H9 (cell line): ENCODE measurements at regions not wholly inside any gene's neighbourhood (a gene's known extent, or its start where the extent isn't known, plus 50 kb on each side); places are given as distances from the start of the nearest gene placed in this dataset.

Experiments used
- DNase-seq: peaks from one replicate; pipeline ENCODE4 v3.0.0-alpha.2; 2017
- H2AFZ ChIP-seq: one replicate; pipeline ENCODE4 v1.6.1; 2013; ENCODE audit warnings: mild to moderate bottlenecking, low read length, control low read depth, moderate library complexity
- H2AK5ac ChIP-seq: 2 replicates; pipeline ENCODE4 v1.6.1; 2013; ENCODE audit warnings: low read length, control low read depth, mixed read lengths; ENCODE audit not compliant: insufficient read length
- H2BK120ac ChIP-seq: one replicate; pipeline ENCODE4 v1.6.1; 2013; ENCODE audit warnings: low read depth, mild to moderate bottlenecking, low read length, control low read depth, inconsistent platforms; ENCODE audit not compliant: poor library complexity, severe bottlenecking
- H2BK12ac ChIP-seq: 2 replicates; pipeline ENCODE4 v1.6.1; 2013; ENCODE audit warnings: low read length, control low read depth, mixed read lengths, low read depth; ENCODE audit not compliant: insufficient read length
- H2BK15ac ChIP-seq: 2 replicates; pipeline ENCODE4 v1.6.1; 2013; ENCODE audit warnings: low read depth, low read length, control low read depth
- H2BK20ac ChIP-seq: one replicate; pipeline ENCODE4 v1.6.1; 2013; ENCODE audit warnings: low read depth, mild to moderate bottlenecking, low read length, control low read depth, inconsistent platforms; ENCODE audit not compliant: poor library complexity, severe bottlenecking
- H2BK5ac ChIP-seq: 2 replicates; pipeline ENCODE4 v1.6.1; 2013; ENCODE audit warnings: low read length, control low read depth, mixed read lengths; ENCODE audit not compliant: insufficient read length
- H3K14ac ChIP-seq: 2 replicates; pipeline ENCODE4 v1.6.1; 2013; ENCODE audit warnings: low read length, control low read depth; ENCODE audit not compliant: insufficient read depth
- H3K18ac ChIP-seq: 2 replicates; pipeline ENCODE4 v1.6.1; 2013; ENCODE audit warnings: low read depth, mild to moderate bottlenecking, mixed read lengths, low read length, control low read depth; ENCODE audit not compliant: insufficient read length
- H3K23ac ChIP-seq: 2 replicates; pipeline ENCODE4 v1.6.1; 2013; ENCODE audit warnings: low read length, control low read depth, mixed read lengths, low read depth; ENCODE audit not compliant: insufficient read length
- H3K23me2 ChIP-seq: 2 replicates; pipeline ENCODE4 v1.6.1; 2013; ENCODE audit warnings: low read depth, mild to moderate bottlenecking, mixed read lengths, low read length, control low read depth; ENCODE audit not compliant: insufficient read length, poor library complexity, severe bottlenecking
- H3K27ac ChIP-seq: 2 replicates; pipeline ENCODE4 v1.5.1; 2013; ENCODE audit warnings: low read length, control low read depth, mixed read lengths, low read depth; ENCODE audit not compliant: insufficient read length
- H3K27me3 ChIP-seq: 2 replicates; pipeline ENCODE4 v1.6.1; 2013; ENCODE audit warnings: low read length, control low read depth, inconsistent platforms; ENCODE audit not compliant: insufficient read depth
- H3K4ac ChIP-seq: 2 replicates; pipeline ENCODE4 v1.6.1; 2013; ENCODE audit warnings: low read depth, mild to moderate bottlenecking, control low read depth, inconsistent platforms, low read length, moderate library complexity
- H3K4me1 ChIP-seq: 2 replicates; pipeline ENCODE4 v1.6.1; 2013; ENCODE audit warnings: low read length, control low read depth, inconsistent platforms; ENCODE audit not compliant: insufficient read depth
- H3K4me2 ChIP-seq: 2 replicates; pipeline ENCODE4 v1.6.1; 2013; ENCODE audit warnings: low read length, control low read depth, mixed read lengths; ENCODE audit not compliant: insufficient read length, insufficient read depth
- H3K56ac ChIP-seq: 2 replicates; pipeline ENCODE4 v1.6.1; 2013; ENCODE audit warnings: low read depth, mild to moderate bottlenecking, mixed read lengths, low read length, control low read depth; ENCODE audit not compliant: insufficient read length
- H3K79me1 ChIP-seq: 2 replicates; pipeline ENCODE4 v1.6.1; 2013; ENCODE audit warnings: low read depth, mild to moderate bottlenecking, moderate library complexity, low read length, control low read depth, inconsistent platforms; ENCODE audit not compliant: insufficient read depth, poor library complexity, severe bottlenecking
- H3K79me2 ChIP-seq: 2 replicates; pipeline ENCODE4 v1.6.1; 2013; ENCODE audit warnings: low read length, control low read depth, inconsistent platforms; ENCODE audit not compliant: insufficient read depth
- H3K9ac ChIP-seq: 2 replicates; pipeline ENCODE4 v1.6.1; 2013; ENCODE audit warnings: low read length, control low read depth, mixed read lengths; ENCODE audit not compliant: insufficient read length; ENCODE audit errors: extremely low read depth
- H3K9me3 ChIP-seq: one replicate; pipeline ENCODE4 v1.6.1; 2013; ENCODE audit warnings: low read depth, low read length, inconsistent platforms; ENCODE audit not compliant: control insufficient read depth
- H3T11ph ChIP-seq: one replicate; pipeline ENCODE4 v1.6.1; 2013; ENCODE audit warnings: mild to moderate bottlenecking, low read length, control low read depth, inconsistent platforms
- H4K20me1 ChIP-seq: one replicate; pipeline ENCODE4 v1.6.1; 2013; ENCODE audit not compliant: control insufficient read depth, insufficient read length, insufficient read depth
- H4K5ac ChIP-seq: 2 replicates; pipeline ENCODE4 v1.6.1; 2013; ENCODE audit warnings: low read depth, mild to moderate bottlenecking, mixed read lengths, low read length, control low read depth; ENCODE audit not compliant: insufficient read length
- H4K8ac ChIP-seq: replicated peaks from 2 replicates; pipeline ENCODE4 v1.6.1; 2013; ENCODE audit warnings: low read length, control low read depth, mixed read lengths, low read depth; ENCODE audit not compliant: insufficient read length
- H4K91ac ChIP-seq: 2 replicates; pipeline ENCODE4 v1.6.1; 2013; ENCODE audit warnings: low read depth, mild to moderate bottlenecking, moderate library complexity, mixed read lengths, low read length, control low read depth; ENCODE audit not compliant: insufficient read length
- H3K27ac Mint-ChIP-seq, 3 experiments: 2 replicates in 2 of 3; 3 replicates in 1 of 3; pipeline ENCODE4 v1.8.0; 2020 to 2021; ENCODE audit warnings: mixed read lengths in 3 of 3, mild to moderate bottlenecking in 1 of 3, moderate library complexity in 1 of 3
- H3K27me3 Mint-ChIP-seq: 2 replicates; pipeline ENCODE4 v1.8.0; 2021; ENCODE audit warnings: low read depth, mild to moderate bottlenecking, moderate library complexity, mixed read lengths
- H3K36me3 Mint-ChIP-seq, 3 experiments: 2 replicates in 2 of 3; 3 replicates in 1 of 3; pipeline ENCODE4 v1.8.0; 2020 to 2021; ENCODE audit warnings: low read depth in 3 of 3, mixed read lengths in 3 of 3; ENCODE audit not compliant: insufficient read depth in 1 of 3
- H3K4me1 Mint-ChIP-seq, 2 experiments: 2 replicates each; pipeline ENCODE4 v1.8.0; 2020; ENCODE audit warnings: mixed read lengths in 2 of 2
- H3K4me3 Mint-ChIP-seq, 2 experiments: 2 replicates in 1 of 2; 3 replicates in 1 of 2; pipeline ENCODE4 v1.8.0; 2020 to 2021; ENCODE audit warnings: mild to moderate bottlenecking in 2 of 2, mixed read lengths in 2 of 2, moderate library complexity in 1 of 2
- H3K9me3 Mint-ChIP-seq, 2 experiments: 2 replicates in 1 of 2; 3 replicates in 1 of 2; pipeline ENCODE4 v1.8.0; 2020; ENCODE audit warnings: mild to moderate bottlenecking in 2 of 2, mixed read lengths in 2 of 2, moderate library complexity in 1 of 2
- WGBS: extraction: QIAGEN DNeasy Blood & Tissue Kit; methylation state at CpG from one replicate; pipeline ENCODE4 v1.1.7; 2013; ENCODE audit warnings: missing lambda C conversion rate, low lambda C conversion rate, mixed read lengths; ENCODE audit not compliant: insufficient read length; ENCODE audit errors: extremely low coverage; 5-methylcytosine and 5-hydroxymethylcytosine counted together
- TF ChIP-seq, protein P1 (sequence below): fragments of 200-600 bp; sonication (generic); conservative IDR thresholded peaks from 3 replicates; pipeline ENCODE4 v1.8.0; 2021; ENCODE audit warnings: antibody characterized with exemption, mild to moderate bottlenecking

DNA sequence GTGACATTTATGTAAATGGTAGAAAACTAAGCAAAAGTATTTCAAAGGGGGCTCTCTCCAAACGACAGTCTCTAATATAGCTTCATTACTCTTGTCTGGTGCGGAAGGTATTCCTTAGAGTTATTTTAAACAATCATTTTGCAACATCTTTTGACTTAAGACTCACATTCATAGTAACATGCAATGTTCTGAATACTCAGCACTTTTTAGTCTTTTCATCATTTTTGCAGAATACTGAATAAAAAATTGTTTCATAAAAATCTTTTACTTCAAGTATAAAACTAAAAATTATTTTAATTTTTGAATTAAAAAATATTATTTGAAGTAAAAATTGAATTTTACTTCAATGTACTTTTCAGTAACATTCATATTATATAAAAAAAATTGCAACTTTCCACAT is 321.1 kb downstream of the PLK2 start:
- no peaks in the 10 kb centered on the region for H3K23me2 ChIP-seq
- no peak overlapping the region for H2BK5ac ChIP-seq
- Mint-ChIP-seq H3K4me3 (no peak overlapping the region), H3K9me3 (no peaks in the 10 kb centered on the region), H3K36me3 (no peaks in the 10 kb centered on the region), H3K27ac (no peak overlapping the region), H3K4me1 (peaks cover 0 to 4% of the 10 kb centered on the region in 2 experiments; a peak in 2 of 4 replicates), H3K27me3 (no peaks in the 10 kb centered on the region)
- TF ChIP-seq, protein P1, sequence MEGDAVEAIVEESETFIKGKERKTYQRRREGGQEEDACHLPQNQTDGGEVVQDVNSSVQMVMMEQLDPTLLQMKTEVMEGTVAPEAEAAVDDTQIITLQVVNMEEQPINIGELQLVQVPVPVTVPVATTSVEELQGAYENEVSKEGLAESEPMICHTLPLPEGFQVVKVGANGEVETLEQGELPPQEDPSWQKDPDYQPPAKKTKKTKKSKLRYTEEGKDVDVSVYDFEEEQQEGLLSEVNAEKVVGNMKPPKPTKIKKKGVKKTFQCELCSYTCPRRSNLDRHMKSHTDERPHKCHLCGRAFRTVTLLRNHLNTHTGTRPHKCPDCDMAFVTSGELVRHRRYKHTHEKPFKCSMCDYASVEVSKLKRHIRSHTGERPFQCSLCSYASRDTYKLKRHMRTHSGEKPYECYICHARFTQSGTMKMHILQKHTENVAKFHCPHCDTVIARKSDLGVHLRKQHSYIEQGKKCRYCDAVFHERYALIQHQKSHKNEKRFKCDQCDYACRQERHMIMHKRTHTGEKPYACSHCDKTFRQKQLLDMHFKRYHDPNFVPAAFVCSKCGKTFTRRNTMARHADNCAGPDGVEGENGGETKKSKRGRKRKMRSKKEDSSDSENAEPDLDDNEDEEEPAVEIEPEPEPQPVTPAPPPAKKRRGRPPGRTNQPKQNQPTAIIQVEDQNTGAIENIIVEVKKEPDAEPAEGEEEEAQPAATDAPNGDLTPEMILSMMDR: no peak
- no peaks in the 10 kb centered on the region for H3K79me2 ChIP-seq
- H3K9me3 ChIP-seq: no peaks in the 10 kb centered on the region
- H3T11ph ChIP-seq: no peak overlapping the region
- no peak overlapping the region for H2BK120ac ChIP-seq
- no peak overlapping the region for H3K14ac ChIP-seq
- H4K5ac ChIP-seq: no peak overlapping the region
- no peak overlapping the region for H3K56ac ChIP-seq
- no peak overlapping the region for H3K4me2 ChIP-seq
- no peaks in the 10 kb centered on the region for H4K20me1 ChIP-seq
- no peak for DNase-seq
- no peak overlapping the region for H3K9ac ChIP-seq
- no peaks in the 10 kb centered on the region for H3K27me3 ChIP-seq
- H2AK5ac ChIP-seq: no peak overlapping the region
- H3K79me1 ChIP-seq: no peaks in the 10 kb centered on the region
- H3K27ac ChIP-seq: no peak overlapping the region
- no peak overlapping the region for H3K18ac ChIP-seq
- H4K8ac ChIP-seq: no peak overlapping the region
- WGBS: no CpG with 5 or more reads among the region's 2 CpGs
- no peak overlapping the region for H4K91ac ChIP-seq
- no peak overlapping the region for H3K4ac ChIP-seq
- H2AFZ ChIP-seq: no peak overlapping the region
- no peak overlapping the region for H2BK20ac ChIP-seq
- no peak overlapping the region for H2BK15ac ChIP-seq
- no peak overlapping the region for H2BK12ac ChIP-seq
- no peaks in the 10 kb centered on the region for H3K4me1 ChIP-seq
- H3K23ac ChIP-seq: no peak overlapping the region
